ENCODE measurements at regions not wholly inside any gene's neighbourhood (a gene's known extent, or its start where the extent isn't known, plus 50 kb on each side); places are given as distances from the start of the nearest gene placed in this dataset.

DNA sequence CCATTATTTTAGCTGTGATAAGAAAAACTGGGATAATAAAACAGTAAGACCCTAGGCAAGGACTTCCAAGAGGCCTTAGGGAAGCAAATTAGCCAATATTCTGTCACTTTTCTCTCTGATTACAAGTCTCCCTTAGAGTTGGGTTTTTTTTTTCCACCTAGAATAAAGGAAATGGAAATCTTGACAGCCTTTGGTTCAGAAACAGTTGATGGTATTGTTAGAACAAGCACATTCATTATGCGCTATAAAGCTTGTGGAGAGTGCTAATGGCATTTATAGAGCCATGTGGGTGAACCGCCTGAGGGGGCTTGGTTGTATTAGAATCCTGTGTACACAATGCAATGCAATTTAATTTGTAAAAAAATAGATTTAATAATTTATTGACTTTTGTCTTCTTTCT lies 88.9 kb upstream of the OGFRL1 start:
- H3K4me1 ChIP-seq (ENCODE audit: control insufficient read depth, insufficient read depth, low read length) = peaks cover 13% of the 10 kb centered on the region
- no peaks in the 10 kb centered on the region for H3K9me3 ChIP-seq (ENCODE audit: control insufficient read depth, insufficient read depth, low read length)
- no peak overlapping the region for H3K27ac ChIP-seq (ENCODE audit: low read depth, low read length)
- H3K27me3 ChIP-seq (ENCODE audit: control insufficient read depth, insufficient read depth, low read length) = no peaks in the 10 kb centered on the region
- H3K9ac ChIP-seq (ENCODE audit: low read depth, low read length) = no peak overlapping the region
- H3K4me3 ChIP-seq (ENCODE audit: low read depth, low read length) = no peak overlapping the region
- H3K36me3 ChIP-seq (ENCODE audit: control insufficient read depth, insufficient read depth, low read length) = no peaks in the 10 kb centered on the region

DNA sequence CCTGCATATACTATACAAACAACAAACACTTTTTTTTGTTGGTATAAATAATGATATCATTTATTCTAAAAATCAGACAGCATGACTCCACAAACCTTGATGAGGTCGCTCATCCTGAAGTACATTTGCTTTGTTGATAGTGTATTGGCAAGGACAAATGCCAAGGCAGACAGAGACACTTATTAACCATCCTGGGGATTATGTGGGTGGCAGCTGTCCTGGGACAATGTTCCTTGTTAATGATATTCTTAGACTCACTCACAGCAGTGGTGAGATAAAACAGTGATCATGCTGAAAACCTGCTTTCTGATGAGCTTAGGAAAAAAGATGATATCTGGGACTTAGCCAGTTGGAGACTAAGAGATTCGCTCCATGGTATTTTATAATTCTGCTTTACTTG lies 85.4 kb upstream of the OGFRL1 start:
- H3K27me3 ChIP-seq (ENCODE audit: control insufficient read depth, insufficient read depth, low read length) = no peaks in the 10 kb centered on the region
- H3K9ac ChIP-seq (ENCODE audit: low read depth, low read length) = no peak overlapping the region
- no peak overlapping the region for H3K4me3 ChIP-seq (ENCODE audit: low read depth, low read length)
- H3K4me1 ChIP-seq (ENCODE audit: control insufficient read depth, insufficient read depth, low read length) = no peaks in the 10 kb centered on the region
- no peaks in the 10 kb centered on the region for H3K9me3 ChIP-seq (ENCODE audit: control insufficient read depth, insufficient read depth, low read length)
- H3K27ac ChIP-seq (ENCODE audit: low read depth, low read length) = no peak overlapping the region
- no peaks in the 10 kb centered on the region for H3K36me3 ChIP-seq (ENCODE audit: control insufficient read depth, insufficient read depth, low read length)

DNA sequence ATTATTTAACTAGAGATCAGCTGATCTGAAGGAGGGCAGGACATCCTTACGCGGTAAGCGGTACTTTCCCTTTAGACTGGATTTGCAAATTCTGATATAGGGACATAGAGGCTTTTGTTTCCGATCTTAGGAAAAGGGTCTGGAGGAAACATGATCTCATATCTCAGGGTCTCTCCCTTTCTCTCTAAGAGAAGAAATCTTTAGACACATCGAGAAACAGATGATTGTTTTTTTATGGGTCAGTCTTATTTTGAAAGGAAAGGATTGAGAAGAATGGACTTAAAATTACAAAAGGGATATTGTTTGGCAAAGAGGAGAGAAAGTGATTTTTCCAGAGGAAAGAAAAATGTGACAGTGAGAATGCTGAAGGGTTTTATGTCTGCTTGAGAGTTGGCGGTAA lies 83.9 kb upstream of the OGFRL1 start:
- Histone ChIP-seq H3K27me3 (ENCODE audit: control insufficient read depth, insufficient read depth, low read length) (no peaks in the 10 kb centered on the region), H3K27ac (ENCODE audit: low read depth, low read length) (no peak overlapping the region), H3K4me3 (ENCODE audit: low read depth, low read length) (no peak overlapping the region), H3K9ac (ENCODE audit: low read depth, low read length) (no peak overlapping the region), H3K4me1 (ENCODE audit: control insufficient read depth, insufficient read depth, low read length) (no peaks in the 10 kb centered on the region), H3K9me3 (ENCODE audit: control insufficient read depth, insufficient read depth, low read length) (no peaks in the 10 kb centered on the region), H3K36me3 (ENCODE audit: control insufficient read depth, insufficient read depth, low read length) (no peaks in the 10 kb centered on the region)

DNA sequence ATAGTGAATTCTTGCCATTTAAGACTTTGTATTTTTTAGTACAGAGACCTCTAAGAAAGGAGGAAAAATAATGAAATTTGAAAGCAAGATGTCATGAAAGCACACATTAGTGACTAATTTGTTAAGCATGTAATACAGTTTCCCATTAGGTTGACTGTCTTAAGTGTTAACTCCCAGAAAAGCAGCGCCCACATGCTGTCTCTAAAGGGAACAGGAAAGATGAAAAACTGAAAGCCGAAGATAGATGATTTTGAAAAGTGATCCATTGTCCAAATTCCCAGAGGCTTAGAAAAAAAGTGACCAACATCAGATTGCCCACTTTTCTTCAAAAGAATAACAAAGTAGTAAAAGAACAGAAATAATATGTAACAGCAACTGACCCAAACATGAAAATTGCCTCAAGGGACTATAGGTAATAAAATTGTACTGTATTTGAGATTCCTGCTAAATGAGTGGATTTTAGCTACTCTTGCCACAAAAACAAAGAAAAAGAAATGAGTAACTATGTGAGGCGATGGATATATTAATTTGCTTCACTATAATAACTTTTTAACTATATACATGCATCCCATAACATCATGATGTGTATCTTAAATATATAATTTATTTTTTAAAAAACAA lies 83.2 kb upstream of the OGFRL1 start:
- no peak overlapping the region for H3K4me3 ChIP-seq (ENCODE audit: low read depth, low read length)
- H3K9me3 ChIP-seq (ENCODE audit: control insufficient read depth, insufficient read depth, low read length) = no peaks in the 10 kb centered on the region
- H3K9ac ChIP-seq (ENCODE audit: low read depth, low read length) = no peak overlapping the region
- no peaks in the 10 kb centered on the region for H3K36me3 ChIP-seq (ENCODE audit: control insufficient read depth, insufficient read depth, low read length)
- no peaks in the 10 kb centered on the region for H3K27me3 ChIP-seq (ENCODE audit: control insufficient read depth, insufficient read depth, low read length)
- H3K4me1 ChIP-seq (ENCODE audit: control insufficient read depth, insufficient read depth, low read length) = no peaks in the 10 kb centered on the region
- no peak overlapping the region for H3K27ac ChIP-seq (ENCODE audit: low read depth, low read length)

DNA sequence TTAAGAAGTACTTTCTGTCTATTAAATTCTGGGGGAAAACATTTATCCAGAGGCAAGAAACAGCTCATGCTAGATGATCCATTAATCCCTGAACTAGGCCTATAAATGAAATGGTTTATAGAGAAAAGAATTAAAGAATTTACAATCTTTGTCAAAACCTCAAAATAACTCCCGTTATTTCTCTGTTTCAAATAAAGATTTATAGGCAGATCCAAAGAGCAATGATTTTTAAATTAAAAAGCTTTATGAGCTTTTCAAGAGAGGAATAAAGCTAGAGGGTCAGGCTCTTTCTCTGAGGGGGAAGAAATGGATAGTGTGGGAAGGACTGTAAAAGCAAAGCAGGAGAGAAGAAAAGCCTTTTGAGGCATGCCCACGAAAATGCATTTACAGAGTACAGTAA lies 82.5 kb upstream of the OGFRL1 start:
- no peak overlapping the region for H3K27ac ChIP-seq (ENCODE audit: low read depth, low read length)
- no peaks in the 10 kb centered on the region for H3K9me3 ChIP-seq (ENCODE audit: control insufficient read depth, insufficient read depth, low read length)
- H3K36me3 ChIP-seq (ENCODE audit: control insufficient read depth, insufficient read depth, low read length) = no peaks in the 10 kb centered on the region
- H3K27me3 ChIP-seq (ENCODE audit: control insufficient read depth, insufficient read depth, low read length) = no peaks in the 10 kb centered on the region
- H3K9ac ChIP-seq (ENCODE audit: low read depth, low read length) = no peak overlapping the region
- H3K4me3 ChIP-seq (ENCODE audit: low read depth, low read length) = no peak overlapping the region
- H3K4me1 ChIP-seq (ENCODE audit: control insufficient read depth, insufficient read depth, low read length) = no peaks in the 10 kb centered on the region

DNA sequence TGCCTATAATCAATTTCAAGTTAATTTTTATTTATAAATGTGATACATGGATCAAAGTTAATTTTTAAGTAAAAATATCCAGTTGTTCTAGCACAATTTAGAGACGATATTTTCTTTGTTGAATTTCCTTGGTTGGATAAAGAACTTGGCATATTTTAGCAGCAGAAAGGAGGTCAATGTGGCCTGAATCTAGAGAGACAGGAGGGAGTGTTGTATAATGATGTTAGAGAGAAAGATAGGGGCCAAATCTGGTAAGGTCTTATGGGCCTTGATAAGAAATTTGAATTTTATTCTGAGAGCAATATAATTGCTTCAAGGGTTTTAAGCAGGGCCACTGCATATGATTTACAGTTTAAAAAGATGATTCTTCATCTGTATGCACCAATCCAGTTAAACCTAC lies 79.4 kb upstream of the OGFRL1 start:
- no peaks in the 10 kb centered on the region for H3K27me3 ChIP-seq (ENCODE audit: control insufficient read depth, insufficient read depth, low read length)
- no peaks in the 10 kb centered on the region for H3K4me1 ChIP-seq (ENCODE audit: control insufficient read depth, insufficient read depth, low read length)
- H3K36me3 ChIP-seq (ENCODE audit: control insufficient read depth, insufficient read depth, low read length) = no peaks in the 10 kb centered on the region
- no peak overlapping the region for H3K4me3 ChIP-seq (ENCODE audit: low read depth, low read length)
- no peaks in the 10 kb centered on the region for H3K9me3 ChIP-seq (ENCODE audit: control insufficient read depth, insufficient read depth, low read length)
- no peak overlapping the region for H3K27ac ChIP-seq (ENCODE audit: low read depth, low read length)
- no peak overlapping the region for H3K9ac ChIP-seq (ENCODE audit: low read depth, low read length)

DNA sequence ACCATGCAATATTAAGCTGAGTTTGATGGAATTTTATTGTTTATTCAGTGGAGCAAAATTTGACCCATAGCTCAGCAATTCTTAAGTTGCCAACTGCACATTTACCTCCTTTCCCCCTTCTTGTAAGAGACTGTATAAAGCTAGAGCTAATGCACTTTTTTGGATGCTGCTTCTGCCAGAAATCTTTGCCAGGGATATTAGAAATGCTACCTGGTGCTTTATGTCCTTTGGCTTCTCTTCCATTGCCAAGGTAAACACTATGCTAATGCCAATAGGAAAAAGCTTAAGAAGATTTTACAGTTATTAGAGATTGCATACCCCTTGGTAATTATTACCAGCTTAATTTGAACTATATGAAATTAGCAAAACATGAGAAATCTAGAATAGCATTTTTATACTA lies 79.0 kb upstream of the OGFRL1 start:
- Histone ChIP-seq H3K4me1 (ENCODE audit: control insufficient read depth, insufficient read depth, low read length) (no peaks in the 10 kb centered on the region), H3K27me3 (ENCODE audit: control insufficient read depth, insufficient read depth, low read length) (no peaks in the 10 kb centered on the region), H3K9ac (ENCODE audit: low read depth, low read length) (no peak overlapping the region), H3K4me3 (ENCODE audit: low read depth, low read length) (no peak overlapping the region), H3K36me3 (ENCODE audit: control insufficient read depth, insufficient read depth, low read length) (no peaks in the 10 kb centered on the region), H3K27ac (ENCODE audit: low read depth, low read length) (no peak overlapping the region), H3K9me3 (ENCODE audit: control insufficient read depth, insufficient read depth, low read length) (no peaks in the 10 kb centered on the region)

DNA sequence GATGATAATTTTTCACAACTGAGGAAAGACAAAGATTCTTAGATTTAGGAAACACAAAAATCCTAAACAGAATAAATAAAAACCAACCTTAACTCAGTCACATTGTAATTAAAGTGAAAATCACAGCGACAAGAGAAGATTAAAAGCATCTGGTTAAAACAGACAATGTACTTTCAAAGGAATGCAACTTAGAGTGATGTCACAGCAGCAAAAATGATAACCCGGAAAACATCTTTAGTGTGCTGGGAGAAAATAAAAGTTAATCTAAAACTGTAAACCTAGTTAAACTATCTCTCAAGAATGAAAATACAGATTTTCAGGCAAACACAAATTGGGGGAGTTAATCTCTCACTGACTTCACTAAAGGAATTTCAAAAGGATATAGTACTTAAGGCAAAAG lies 76.8 kb upstream of the OGFRL1 start:
- no peaks in the 10 kb centered on the region for H3K9me3 ChIP-seq (ENCODE audit: control insufficient read depth, insufficient read depth, low read length)
- H3K4me1 ChIP-seq (ENCODE audit: control insufficient read depth, insufficient read depth, low read length) = no peaks in the 10 kb centered on the region
- no peaks in the 10 kb centered on the region for H3K27me3 ChIP-seq (ENCODE audit: control insufficient read depth, insufficient read depth, low read length)
- H3K27ac ChIP-seq (ENCODE audit: low read depth, low read length) = no peak overlapping the region
- H3K36me3 ChIP-seq (ENCODE audit: control insufficient read depth, insufficient read depth, low read length) = no peaks in the 10 kb centered on the region
- no peak overlapping the region for H3K9ac ChIP-seq (ENCODE audit: low read depth, low read length)
- H3K4me3 ChIP-seq (ENCODE audit: low read depth, low read length) = no peak overlapping the region

DNA sequence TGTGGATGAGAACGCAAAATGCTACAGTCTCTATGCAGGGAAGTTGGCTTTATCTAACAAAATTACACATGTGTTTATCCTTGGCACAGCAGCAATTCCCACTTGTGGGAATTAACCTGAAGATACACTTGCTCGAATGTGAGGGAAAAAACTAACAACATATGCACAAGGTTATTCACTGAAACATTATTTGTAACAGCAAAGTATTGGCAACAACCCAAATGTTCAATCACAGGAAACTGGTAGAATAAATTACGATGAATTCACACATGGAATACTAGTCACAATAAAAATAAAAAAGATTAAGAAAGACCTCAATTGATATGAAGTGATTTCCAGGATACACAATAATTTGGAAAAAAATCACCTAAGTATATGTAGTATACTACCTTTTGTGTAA lies 68.1 kb upstream of the OGFRL1 start:
- Histone ChIP-seq H3K9ac (ENCODE audit: low read depth, low read length) (no peak overlapping the region), H3K9me3 (ENCODE audit: control insufficient read depth, insufficient read depth, low read length) (no peaks in the 10 kb centered on the region), H3K36me3 (ENCODE audit: control insufficient read depth, insufficient read depth, low read length) (no peaks in the 10 kb centered on the region), H3K27ac (ENCODE audit: low read depth, low read length) (no peak overlapping the region), H3K4me3 (ENCODE audit: low read depth, low read length) (no peak overlapping the region), H3K4me1 (ENCODE audit: control insufficient read depth, insufficient read depth, low read length) (no peaks in the 10 kb centered on the region), H3K27me3 (ENCODE audit: control insufficient read depth, insufficient read depth, low read length) (no peaks in the 10 kb centered on the region)

DNA sequence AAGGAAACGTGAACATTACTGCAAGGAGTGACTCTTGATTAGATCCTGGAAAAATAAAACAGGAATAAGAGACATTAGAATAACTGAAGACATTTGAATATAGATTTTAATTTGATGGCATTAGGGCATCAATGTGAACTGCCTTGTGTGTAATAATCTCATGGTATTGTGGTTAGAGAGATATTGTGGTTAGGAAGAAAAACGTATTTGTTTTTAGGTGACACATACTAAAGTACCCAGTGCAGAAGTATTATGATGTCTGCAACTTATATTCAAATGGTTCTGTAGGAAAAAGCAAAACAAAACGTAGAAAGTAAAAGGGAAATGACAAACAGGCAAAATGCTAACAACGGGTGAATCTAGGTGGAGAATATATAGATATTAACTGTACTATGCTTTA lies 65.9 kb upstream of the OGFRL1 start:
- Histone ChIP-seq H3K4me1 (ENCODE audit: control insufficient read depth, insufficient read depth, low read length) (no peaks in the 10 kb centered on the region), H3K9ac (ENCODE audit: low read depth, low read length) (no peak overlapping the region), H3K27ac (ENCODE audit: low read depth, low read length) (no peak overlapping the region), H3K36me3 (ENCODE audit: control insufficient read depth, insufficient read depth, low read length) (no peaks in the 10 kb centered on the region), H3K4me3 (ENCODE audit: low read depth, low read length) (no peak overlapping the region), H3K27me3 (ENCODE audit: control insufficient read depth, insufficient read depth, low read length) (no peaks in the 10 kb centered on the region), H3K9me3 (ENCODE audit: control insufficient read depth, insufficient read depth, low read length) (no peaks in the 10 kb centered on the region)

DNA sequence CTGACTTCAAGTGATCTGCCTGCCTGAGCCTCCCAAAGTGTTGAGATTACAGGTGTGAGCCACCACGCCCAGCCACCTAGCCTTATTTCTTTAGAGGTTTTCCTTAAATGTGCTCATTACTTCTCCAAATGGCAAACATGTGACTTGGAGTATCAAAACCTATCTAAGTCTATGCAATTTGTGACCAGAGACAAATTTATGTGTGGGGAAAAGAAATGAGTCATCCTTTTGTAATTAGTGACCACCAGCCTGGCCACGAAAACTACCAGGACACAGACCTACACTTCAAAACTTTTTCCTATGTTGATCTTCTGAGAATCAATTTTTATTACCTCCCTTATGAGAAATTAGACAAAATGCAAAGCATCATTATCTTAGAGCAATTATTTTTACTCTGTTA lies 64.6 kb upstream of the OGFRL1 start:
- no peak overlapping the region for H3K27ac ChIP-seq (ENCODE audit: low read depth, low read length)
- H3K36me3 ChIP-seq (ENCODE audit: control insufficient read depth, insufficient read depth, low read length) = no peaks in the 10 kb centered on the region
- H3K4me1 ChIP-seq (ENCODE audit: control insufficient read depth, insufficient read depth, low read length) = no peaks in the 10 kb centered on the region
- no peaks in the 10 kb centered on the region for H3K27me3 ChIP-seq (ENCODE audit: control insufficient read depth, insufficient read depth, low read length)
- no peak overlapping the region for H3K4me3 ChIP-seq (ENCODE audit: low read depth, low read length)
- no peak overlapping the region for H3K9ac ChIP-seq (ENCODE audit: low read depth, low read length)
- no peaks in the 10 kb centered on the region for H3K9me3 ChIP-seq (ENCODE audit: control insufficient read depth, insufficient read depth, low read length)

DNA sequence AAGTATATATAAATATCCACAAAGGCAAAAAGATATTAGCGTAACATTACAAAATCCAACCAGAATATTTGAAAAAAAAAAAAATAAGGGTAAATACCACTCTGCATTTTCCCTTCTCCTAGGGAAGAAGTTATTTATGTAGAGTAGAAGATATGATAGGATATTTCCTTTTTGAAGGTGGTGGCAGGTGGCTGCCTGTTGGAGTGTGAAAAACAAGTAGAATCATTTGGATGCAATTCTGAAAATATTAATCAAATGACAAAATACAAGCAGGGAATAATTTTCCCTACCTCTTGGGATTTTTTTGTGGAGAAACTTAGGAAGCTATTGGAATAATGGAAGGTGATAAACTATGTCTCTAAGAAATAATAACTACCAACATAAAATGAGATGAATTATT lies 62.5 kb upstream of the OGFRL1 start:
- no peak overlapping the region for H3K27ac ChIP-seq (ENCODE audit: low read depth, low read length)
- H3K9me3 ChIP-seq (ENCODE audit: control insufficient read depth, insufficient read depth, low read length) = no peaks in the 10 kb centered on the region
- no peaks in the 10 kb centered on the region for H3K36me3 ChIP-seq (ENCODE audit: control insufficient read depth, insufficient read depth, low read length)
- H3K27me3 ChIP-seq (ENCODE audit: control insufficient read depth, insufficient read depth, low read length) = no peaks in the 10 kb centered on the region
- no peak overlapping the region for H3K4me3 ChIP-seq (ENCODE audit: low read depth, low read length)
- H3K4me1 ChIP-seq (ENCODE audit: control insufficient read depth, insufficient read depth, low read length) = no peaks in the 10 kb centered on the region
- no peak overlapping the region for H3K9ac ChIP-seq (ENCODE audit: low read depth, low read length)

Data from HUES48 (cell line).